Spleen (tissue), 7 donors: ENCODE measurements at regions not wholly inside any gene's neighbourhood (a gene's known extent, or its start where the extent isn't known, plus 50 kb on each side); places are given as distances from the start of the nearest gene placed in this dataset.

Source experiments
- POLR2A ChIP-seq, 3 donors: fragments of 450-650 bp; IDR thresholded peaks; one replicate each; pipeline ENCODE4 v1.5.1; 2017; ENCODE audit warnings: antibody characterized with exemption in 3 of 3, mild to moderate bottlenecking in 1 of 3
- POLR2AphosphoS5 ChIP-seq, 3 donors: sonication (generic); formaldehyde crosslinking; IDR thresholded peaks; one replicate each; pipeline ENCODE4 v1.5.1; 2017; ENCODE audit warnings: antibody characterized with exemption in 3 of 3
- TF ChIP-seq, protein P1 (sequence below), 11 experiments: fragments of 200-600 bp in 7 of 11; fragments of 450-650 bp in 4 of 11; sonication (generic) in 4 of 11; IDR thresholded peaks in 8 of 11; conservative IDR thresholded peaks in 3 of 11; 1 replicate in 7 of 11; 2 replicates in 4 of 11; pipeline versions ENCODE4 v1.4.0 to v1.8.0; 2016 to 2021; ENCODE audit warnings: antibody characterized with exemption in 11 of 11, inconsistent platforms in 4 of 11, mild to moderate bottlenecking in 1 of 11
- donor health status: DM: no; HTN: no; CAD: no; lungs with moderate emphysema.
- donor health status: DM: no; HTN: no; CAD: no.
- donor health status: DM: no; HTN: no; CAD: no.

DNA sequence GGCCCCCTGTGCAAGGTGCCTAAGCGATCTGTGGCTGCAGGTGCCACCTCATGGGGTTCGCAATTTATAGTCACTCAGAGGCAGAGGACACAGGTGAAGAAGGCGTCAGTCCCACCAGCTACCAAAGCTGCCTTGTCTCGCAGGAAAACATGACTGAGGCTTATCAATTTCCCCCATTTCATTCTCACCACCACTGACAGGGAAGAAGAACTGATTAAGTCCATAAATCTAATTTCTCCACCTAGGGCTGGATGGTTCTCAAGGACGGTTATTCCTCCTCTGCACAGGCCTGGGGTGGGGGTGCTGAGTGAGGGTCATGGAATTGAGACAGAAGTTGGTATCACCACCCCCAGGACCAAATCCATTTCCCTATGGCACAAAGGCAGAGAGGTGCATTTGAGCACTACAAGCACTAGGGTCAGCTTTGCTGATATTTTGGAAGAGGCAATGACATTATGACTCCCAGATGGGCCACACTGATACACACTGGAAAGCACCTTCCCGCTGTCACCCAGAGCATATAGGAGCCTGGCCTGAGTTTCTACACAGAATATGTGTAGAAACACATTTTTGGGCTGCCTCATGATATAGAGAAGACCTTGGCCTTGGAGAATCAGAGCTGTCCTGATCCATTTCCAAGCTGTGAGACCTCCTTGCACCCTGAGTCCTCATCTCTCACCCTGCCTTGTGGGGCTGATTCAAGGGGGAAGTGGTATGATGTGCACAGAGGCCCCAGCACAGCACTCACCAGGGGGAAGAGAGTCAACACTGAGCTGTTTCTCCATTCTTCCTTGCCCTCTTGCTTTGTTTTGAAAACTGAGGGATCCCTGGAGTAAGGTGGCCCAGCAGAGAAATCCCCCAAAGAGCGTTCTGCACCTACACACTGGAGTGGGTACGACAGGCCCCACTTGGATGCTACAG, 59.4 kb downstream of the PITPNM2 start:
- TF ChIP-seq, protein P1, sequence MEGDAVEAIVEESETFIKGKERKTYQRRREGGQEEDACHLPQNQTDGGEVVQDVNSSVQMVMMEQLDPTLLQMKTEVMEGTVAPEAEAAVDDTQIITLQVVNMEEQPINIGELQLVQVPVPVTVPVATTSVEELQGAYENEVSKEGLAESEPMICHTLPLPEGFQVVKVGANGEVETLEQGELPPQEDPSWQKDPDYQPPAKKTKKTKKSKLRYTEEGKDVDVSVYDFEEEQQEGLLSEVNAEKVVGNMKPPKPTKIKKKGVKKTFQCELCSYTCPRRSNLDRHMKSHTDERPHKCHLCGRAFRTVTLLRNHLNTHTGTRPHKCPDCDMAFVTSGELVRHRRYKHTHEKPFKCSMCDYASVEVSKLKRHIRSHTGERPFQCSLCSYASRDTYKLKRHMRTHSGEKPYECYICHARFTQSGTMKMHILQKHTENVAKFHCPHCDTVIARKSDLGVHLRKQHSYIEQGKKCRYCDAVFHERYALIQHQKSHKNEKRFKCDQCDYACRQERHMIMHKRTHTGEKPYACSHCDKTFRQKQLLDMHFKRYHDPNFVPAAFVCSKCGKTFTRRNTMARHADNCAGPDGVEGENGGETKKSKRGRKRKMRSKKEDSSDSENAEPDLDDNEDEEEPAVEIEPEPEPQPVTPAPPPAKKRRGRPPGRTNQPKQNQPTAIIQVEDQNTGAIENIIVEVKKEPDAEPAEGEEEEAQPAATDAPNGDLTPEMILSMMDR (IDR thresholded peaks at IDR 0.05 in 8 of 11, conservative IDR thresholded peaks at IDR 0.05 in 3 of 11) = no peak
- TF ChIP-seq POLR2AphosphoS5 (IDR thresholded peaks at IDR 0.05) (no peak), POLR2A (IDR thresholded peaks at IDR 0.05) (no peak)
